Heart left ventricle (tissue), 16 donors: ENCODE measurements at regions not wholly inside any gene's neighbourhood (a gene's known extent, or its start where the extent isn't known, plus 50 kb on each side); places are given as distances from the start of the nearest gene placed in this dataset.

Experiments
- ATAC-seq, 4 donors: fragments of 200-7000 bp; cut with Tn5 transposase; one replicate each; pipeline ENCODE4 v1.9.1; 2020 to 2022; ENCODE audit warnings: moderate library complexity in 4 of 4, mild to moderate bottlenecking in 3 of 4, moderate number of reproducible peaks in 1 of 4
- DNase-seq, 5 donors: peaks; one replicate each; pipeline ENCODE4 v3.0.0-alpha.2; 2020
- H3K27ac ChIP-seq, 12 donors: fragments of 200-600 bp; sonication (generic) in 4 of 12; one replicate each; pipeline versions ENCODE4 v1.5.0 to v1.8.0; 2016 to 2022; ENCODE audit warnings: mild to moderate bottlenecking in 2 of 12
- H3K27me3 ChIP-seq, 9 donors: fragments of 200-600 bp; sonication (generic) in 2 of 9; one replicate each; pipeline versions ENCODE4 v1.5.1 to v1.8.0; 2016 to 2022; ENCODE audit warnings: mild to moderate bottlenecking in 3 of 9
- H3K36me3 ChIP-seq, 9 donors: fragments of 200-600 bp; sonication (generic) in 2 of 9; one replicate each; pipeline versions ENCODE4 v1.5.0 to v1.8.0; 2018 to 2022; ENCODE audit warnings: mild to moderate bottlenecking in 2 of 9
- H3K4me1 ChIP-seq, 12 donors: fragments of 200-600 bp; sonication (generic) in 4 of 12; one replicate each; pipeline versions ENCODE4 v1.5.0 to v1.8.0; 2016 to 2022; ENCODE audit warnings: mild to moderate bottlenecking in 3 of 12
- H3K4me3 ChIP-seq, 12 donors: fragments of 200-600 bp; sonication (generic) in 4 of 12; one replicate each; pipeline versions ENCODE4 v1.5.0 to v1.8.0; 2017 to 2022; ENCODE audit warnings: mild to moderate bottlenecking in 9 of 12, moderate library complexity in 4 of 12
- H3K9me3 ChIP-seq, 12 donors: fragments of 200-600 bp; sonication (generic) in 4 of 12; one replicate each; pipeline versions ENCODE4 v1.5.0 to v1.8.0; 2016 to 2022; ENCODE audit warnings: mild to moderate bottlenecking in 1 of 12
- POLR2A ChIP-seq, 2 donors: fragments of 450-650 bp; IDR thresholded peaks; one replicate each; pipeline ENCODE4 v1.6.1; 2017; ENCODE audit warnings: antibody characterized with exemption in 2 of 2, mild to moderate bottlenecking in 2 of 2, moderate library complexity in 2 of 2
- WGBS, 4 donors: extraction: QIAGEN DNeasy Blood & Tissue Kit in 2 of 4; methylation state at CpG; one replicate each; pipeline versions ENCODE4 v1.1.5 to v1.1.7; 2013 to 2018; 5-methylcytosine and 5-hydroxymethylcytosine counted together
- intact Hi-C, 10 donors: fragments of 100-400 bp; cut with DNase I; formaldehyde crosslinking; loops; one replicate each; pipeline versions ENCODE4 v1.11.1 to v1.14.2; 2022
- TF ChIP-seq, protein P1 (sequence below), 12 donors: fragments of 200-600 bp; sonication (generic) in 4 of 12; IDR thresholded peaks; one replicate each; pipeline versions ENCODE4 v1.5.0 to v1.8.0; 2018 to 2022; ENCODE audit warnings: antibody characterized with exemption in 12 of 12, mild to moderate bottlenecking in 5 of 12
- donor health status: ischemic (EF 13 %, LVEDD 7.1; RV severe dilation, severe dysfunction).
- donor health status: healthy with polysubstance abuse.
- donor health status: DM: no; HTN: yes; CAD: no.
- donor health status: DM: no; HTN: no; CAD: no.
- donor health status: ischemic (EF 25% LVEDD 6.9; RV normal size, moderate dysfunction).
- donor health status: ischemic (EF 25% LVEDD 5.7; RV mildly dilated, moderate dysfunction).
- donor health status: healthy.
- donor health status: DM: yes; HTN: yes; CAD: no.
- donor health status: ischemic (EF 35%, LVEDD 5.7; RV mildly dilated, moderate dysfunction).
- donor health status: nonischemic (EF 11% LVEDD 7.7; RV severe dilation, severe dysfunction).
- donor health status: DM: yes; HTN: yes; CAD: no.
- donor health status: PGD.
- donor health status: ischemic (EF 29% LVEDD 5.4; RV normal size, mild dysfunction).
- donor health status: nonischemic (EF 23%, LVEDD 6.1; RV moderate dilation, normal function).

DNA sequence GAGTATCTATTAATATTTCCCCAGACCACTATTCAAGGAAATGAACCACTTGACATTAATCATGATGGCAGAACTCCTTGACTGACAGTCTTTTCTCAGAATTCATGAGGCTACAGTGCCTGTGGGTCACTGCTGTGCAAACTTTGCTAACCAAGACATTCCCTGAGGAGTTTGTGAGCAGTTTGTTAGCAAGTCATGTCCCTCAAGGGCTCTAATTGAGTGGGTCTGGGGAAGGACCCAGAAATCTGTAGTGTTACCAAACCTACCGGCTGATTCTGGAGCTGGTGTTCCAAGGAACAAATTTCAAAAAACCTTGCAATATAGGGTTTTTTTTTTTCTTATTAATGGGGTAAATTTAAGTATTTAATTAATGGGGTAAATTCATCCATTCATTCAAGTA is 103.2 kb upstream of the VANGL1 start:
- H3K27ac ChIP-seq = peak overlapping the region in 3 of 12 donors; percentile 3 to 34 (median 13)
- no peak for DNase-seq
- H3K4me3 ChIP-seq = no peak overlapping the region
- H3K9me3 ChIP-seq = peaks cover 0 to 7% (median 2%) of the 10 kb centered on the region in 12 donors
- H3K4me1 ChIP-seq = peaks cover 0 to 1% (median 0%) of the 10 kb centered on the region in 12 donors
- H3K36me3 ChIP-seq = no peaks in the 10 kb centered on the region
- ATAC-seq = no peak
- TF ChIP-seq POLR2A (IDR thresholded peaks at IDR 0.05) = no peak
- TF ChIP-seq, protein P1, sequence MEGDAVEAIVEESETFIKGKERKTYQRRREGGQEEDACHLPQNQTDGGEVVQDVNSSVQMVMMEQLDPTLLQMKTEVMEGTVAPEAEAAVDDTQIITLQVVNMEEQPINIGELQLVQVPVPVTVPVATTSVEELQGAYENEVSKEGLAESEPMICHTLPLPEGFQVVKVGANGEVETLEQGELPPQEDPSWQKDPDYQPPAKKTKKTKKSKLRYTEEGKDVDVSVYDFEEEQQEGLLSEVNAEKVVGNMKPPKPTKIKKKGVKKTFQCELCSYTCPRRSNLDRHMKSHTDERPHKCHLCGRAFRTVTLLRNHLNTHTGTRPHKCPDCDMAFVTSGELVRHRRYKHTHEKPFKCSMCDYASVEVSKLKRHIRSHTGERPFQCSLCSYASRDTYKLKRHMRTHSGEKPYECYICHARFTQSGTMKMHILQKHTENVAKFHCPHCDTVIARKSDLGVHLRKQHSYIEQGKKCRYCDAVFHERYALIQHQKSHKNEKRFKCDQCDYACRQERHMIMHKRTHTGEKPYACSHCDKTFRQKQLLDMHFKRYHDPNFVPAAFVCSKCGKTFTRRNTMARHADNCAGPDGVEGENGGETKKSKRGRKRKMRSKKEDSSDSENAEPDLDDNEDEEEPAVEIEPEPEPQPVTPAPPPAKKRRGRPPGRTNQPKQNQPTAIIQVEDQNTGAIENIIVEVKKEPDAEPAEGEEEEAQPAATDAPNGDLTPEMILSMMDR (IDR thresholded peaks at IDR 0.05) = no peak
- 77 to 100% (median 84%) methylated on average over 1 of the region's 1 CpG for WGBS, 4 donors
- no peaks in the 10 kb centered on the region for H3K27me3 ChIP-seq
- intact Hi-C loops = no loop called here

DNA sequence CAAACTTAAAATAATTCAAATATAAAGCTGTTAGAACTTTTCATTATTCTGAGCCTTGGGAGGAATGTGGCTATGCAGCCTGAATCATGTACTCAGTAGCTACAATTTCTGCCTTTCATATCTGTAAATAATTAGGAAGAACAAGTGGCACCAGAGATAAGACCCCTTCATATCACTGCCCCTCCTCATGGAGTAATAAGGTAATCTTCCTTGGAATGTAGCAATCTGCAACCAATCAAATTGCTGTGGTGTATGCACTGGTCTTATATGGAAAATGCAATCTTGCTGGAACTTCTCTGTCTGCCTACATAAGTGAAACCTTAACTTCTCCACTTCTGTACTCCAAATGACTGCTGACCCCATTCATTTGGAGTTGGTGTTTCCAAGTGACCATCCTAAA is 104.4 kb upstream of the VANGL1 start:
- ATAC-seq = no peak
- TF ChIP-seq POLR2A (IDR thresholded peaks at IDR 0.05) = no peak
- TF ChIP-seq, protein P1 (IDR thresholded peaks at IDR 0.05) = no peak
- intact Hi-C loops = no loop called here
- Histone ChIP-seq H3K9me3 (peaks cover 0 to 7% (median 2%) of the 10 kb centered on the region in 12 donors), H3K36me3 (no peaks in the 10 kb centered on the region), H3K27me3 (no peaks in the 10 kb centered on the region), H3K4me1 (peaks cover 0 to 10% (median 0%) of the 10 kb centered on the region in 12 donors), H3K27ac (no peak overlapping the region), H3K4me3 (no peak overlapping the region)
- DNase-seq = no peak

DNA sequence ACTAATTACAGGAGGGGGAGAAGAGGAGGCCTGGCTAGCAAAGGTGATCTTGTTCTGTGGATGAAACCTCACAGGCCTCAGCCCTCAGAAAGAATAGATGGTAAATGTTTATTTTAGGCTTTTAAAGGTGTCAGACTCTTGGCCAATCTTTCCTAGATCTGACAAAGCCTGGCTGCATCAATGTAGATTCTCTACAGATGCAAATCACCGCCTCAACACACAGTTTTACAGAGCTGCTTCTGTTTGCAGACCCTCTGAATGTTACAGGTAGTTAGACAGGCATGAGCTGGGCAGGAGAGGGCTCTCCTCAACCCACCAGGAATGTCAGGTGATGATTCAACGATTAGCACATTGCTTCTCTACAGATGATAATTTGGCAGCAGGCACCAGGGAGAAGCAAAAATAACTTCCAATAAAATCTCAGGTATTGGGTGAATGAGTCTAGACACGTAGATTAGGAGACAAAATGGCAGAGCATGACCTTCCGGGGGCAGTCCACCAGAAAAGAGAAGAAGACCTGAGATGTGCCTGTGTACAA is 105.4 kb upstream of the VANGL1 start:
- Histone ChIP-seq H3K27ac (no peak overlapping the region), H3K4me1 (peaks cover 0 to 15% (median 0%) of the 10 kb centered on the region in 12 donors), H3K36me3 (no peaks in the 10 kb centered on the region), H3K27me3 (no peaks in the 10 kb centered on the region), H3K4me3 (no peak overlapping the region), H3K9me3 (peaks cover 0 to 7% (median 2%) of the 10 kb centered on the region in 12 donors)
- intact Hi-C loops = no loop called here
- ATAC-seq (no peak), DNase-seq (no peak)
- TF ChIP-seq POLR2A (IDR thresholded peaks at IDR 0.05) = no peak
- TF ChIP-seq, protein P1 (IDR thresholded peaks at IDR 0.05) = no peak
- 81 to 90% (median 86%) methylated on average over 4 of the region's 4 CpGs for WGBS, 4 donors

DNA sequence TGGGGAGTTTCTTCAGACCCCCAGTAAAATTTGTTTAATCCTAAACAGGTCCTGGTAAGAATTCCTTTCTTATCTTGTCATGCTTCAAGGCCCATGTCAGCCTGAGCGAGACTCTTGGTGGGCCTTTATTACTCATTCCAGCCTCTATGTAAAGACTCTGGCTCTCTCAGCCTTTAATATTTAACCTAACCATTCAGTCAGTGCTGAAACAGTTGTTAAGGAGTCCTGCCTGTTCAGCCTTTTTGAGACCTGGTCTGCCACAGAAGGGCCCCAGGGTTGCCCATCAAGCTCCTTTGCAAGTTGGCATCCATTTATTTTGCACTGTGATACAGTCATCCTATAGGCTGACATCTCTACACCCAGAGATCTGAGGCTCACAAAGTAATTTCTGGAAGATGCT is 107.7 kb upstream of the VANGL1 start:
- no peak for DNase-seq
- ATAC-seq = no peak
- Histone ChIP-seq H3K4me1 (peaks cover 0 to 15% (median 0%) of the 10 kb centered on the region in 12 donors), H3K4me3 (no peak overlapping the region), H3K36me3 (no peaks in the 10 kb centered on the region), H3K27me3 (no peaks in the 10 kb centered on the region), H3K27ac (no peak overlapping the region), H3K9me3 (peaks cover 0 to 7% (median 2%) of the 10 kb centered on the region in 12 donors)
- TF ChIP-seq, protein P1 (IDR thresholded peaks at IDR 0.05) = no peak
- no peak for TF ChIP-seq POLR2A (IDR thresholded peaks at IDR 0.05)
- intact Hi-C loops = loop anchor here in 1 of 10 donors (5.0 kb wide), 1 partner anchor 53 kb away; no protein-coding TSS in a partner anchor
- WGBS, 4 donors = 86 to 100% (median 95%) methylated on average over 1 of the region's 1 CpG
